HG03064 (cell line): ENCODE measurements at regions not wholly inside any gene's neighbourhood (a gene's known extent, or its start where the extent isn't known, plus 50 kb on each side); places are given as distances from the start of the nearest gene placed in this dataset.

Source experiments
- ATAC-seq: cut with Tn5 transposase; IDR thresholded peaks from one replicate; pipeline ENCODE4 v1.9.1; 2021; ENCODE audit warnings: low read depth; ENCODE audit not compliant: unreplicated experiment

- ATAC-seq: no peak
Observed at GRCh38 chr3:99466331-99466730, 172.1 kb upstream of the COL8A1 start.

- ATAC-seq: no peak
Observed at GRCh38 chr3:99458013-99458412, 180.4 kb upstream of the COL8A1 start.

GRCh38 chr3:99442599-99442998, 195.8 kb upstream of the COL8A1 start:
- no peak for ATAC-seq

- no peak for ATAC-seq
Observed at GRCh38 chr3:99439892-99440291, 198.5 kb upstream of the COL8A1 start.

GRCh38 chr3:99434190-99434589, 204.2 kb upstream of the COL8A1 start:
- ATAC-seq: no peak

- peak; percentile 50 for ATAC-seq
Observed at GRCh38 chr3:99430348-99431134, 207.9 kb upstream of the COL8A1 start.

GRCh38 chr3:99429502-99429901, 208.9 kb upstream of the COL8A1 start:
- no peak for ATAC-seq

- ATAC-seq: no peak
Observed at GRCh38 chr3:99425930-99426329, 212.5 kb upstream of the COL8A1 start.

- peak; percentile 31 for ATAC-seq
Observed at GRCh38 chr3:99419116-99419515, 219.3 kb upstream of the COL8A1 start.

GRCh38 chr3:99418709-99419108, 219.7 kb upstream of the COL8A1 start:
- ATAC-seq: peak; percentile 71

- ATAC-seq: peak; percentile 68
Observed at GRCh38 chr3:99418209-99418635, 220.2 kb upstream of the COL8A1 start.

GRCh38 chr3:99413504-99413903, 224.9 kb upstream of the COL8A1 start:
- ATAC-seq: no peak

GRCh38 chr3:99410789-99411311, 227.5 kb upstream of the COL8A1 start:
- ATAC-seq: no peak

GRCh38 chr3:99409961-99410360, 228.4 kb upstream of the COL8A1 start:
- no peak for ATAC-seq

GRCh38 chr3:99407257-99407656, 231.1 kb upstream of the COL8A1 start:
- no peak for ATAC-seq

- no peak for ATAC-seq
Observed at GRCh38 chr3:99402755-99403154, 235.6 kb upstream of the COL8A1 start.

GRCh38 chr3:99400352-99400751, 238.0 kb upstream of the COL8A1 start:
- ATAC-seq: no peak

- no peak for ATAC-seq
Observed at GRCh38 chr3:99396651-99397275, 241.6 kb upstream of the COL8A1 start.

GRCh38 chr3:99394831-99395778, 243.3 kb upstream of the COL8A1 start:
- no peak for ATAC-seq

- no peak for ATAC-seq
Observed at GRCh38 chr3:99393961-99394360, 244.4 kb upstream of the COL8A1 start.

GRCh38 chr3:99388780-99389179, 249.6 kb upstream of the COL8A1 start:
- ATAC-seq: no peak
